ENCODE measurements at regions not wholly inside any gene's neighbourhood (a gene's known extent, or its start where the extent isn't known, plus 50 kb on each side); places are given as distances from the start of the nearest gene placed in this dataset.

DNA sequence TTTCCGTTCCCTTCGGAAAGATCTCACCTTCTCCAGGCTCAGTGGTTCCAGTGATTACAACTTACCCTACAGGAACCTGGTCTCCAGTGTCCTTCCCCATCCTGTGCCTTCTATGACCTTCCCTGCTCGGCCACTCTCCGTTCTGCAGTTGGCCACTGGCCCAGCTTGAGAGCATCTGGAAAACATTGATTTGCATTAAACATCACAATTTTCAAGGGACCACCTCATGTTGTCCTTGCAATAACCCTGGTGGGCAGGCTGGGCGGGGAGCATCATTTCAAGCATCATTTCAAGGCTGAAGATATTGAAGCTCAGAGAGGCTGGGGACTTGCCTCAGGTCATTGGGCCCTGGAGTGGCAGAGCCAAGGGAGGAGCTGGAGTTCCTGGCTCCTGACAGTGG lies 177.4 kb downstream of the SEC61B start:
- DNase-seq (ENCODE audit: low spot score), result no peak

DNA sequence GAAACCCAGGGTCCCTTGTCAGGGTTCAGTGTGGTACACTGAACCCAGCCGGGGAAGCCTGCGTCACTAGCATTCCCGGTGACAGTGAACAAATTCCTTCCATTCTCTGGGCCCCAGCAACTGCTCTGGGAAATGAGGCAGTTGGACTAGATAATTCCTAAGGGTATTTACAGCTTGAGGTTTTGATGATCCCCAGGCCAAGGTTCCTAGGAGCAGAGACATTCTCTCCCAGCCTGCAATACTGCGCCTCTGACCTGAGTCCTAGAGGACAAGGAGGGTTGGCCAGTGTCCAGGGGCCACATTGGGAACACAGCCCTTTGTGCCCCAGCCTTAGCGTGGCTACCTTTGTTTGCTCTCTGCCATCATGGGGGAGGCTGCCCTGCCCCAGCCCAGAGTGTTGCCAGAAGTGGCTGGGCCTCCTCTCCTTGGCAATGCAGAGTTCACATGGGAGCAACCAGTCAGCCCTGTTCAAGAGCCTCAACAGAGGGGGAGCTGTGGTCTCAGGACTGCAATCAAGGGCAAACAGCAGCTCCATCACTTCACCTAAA lies 178.2 kb downstream of the SEC61B start:
- peak; percentile 47 for DNase-seq (ENCODE audit: low spot score)

DNA sequence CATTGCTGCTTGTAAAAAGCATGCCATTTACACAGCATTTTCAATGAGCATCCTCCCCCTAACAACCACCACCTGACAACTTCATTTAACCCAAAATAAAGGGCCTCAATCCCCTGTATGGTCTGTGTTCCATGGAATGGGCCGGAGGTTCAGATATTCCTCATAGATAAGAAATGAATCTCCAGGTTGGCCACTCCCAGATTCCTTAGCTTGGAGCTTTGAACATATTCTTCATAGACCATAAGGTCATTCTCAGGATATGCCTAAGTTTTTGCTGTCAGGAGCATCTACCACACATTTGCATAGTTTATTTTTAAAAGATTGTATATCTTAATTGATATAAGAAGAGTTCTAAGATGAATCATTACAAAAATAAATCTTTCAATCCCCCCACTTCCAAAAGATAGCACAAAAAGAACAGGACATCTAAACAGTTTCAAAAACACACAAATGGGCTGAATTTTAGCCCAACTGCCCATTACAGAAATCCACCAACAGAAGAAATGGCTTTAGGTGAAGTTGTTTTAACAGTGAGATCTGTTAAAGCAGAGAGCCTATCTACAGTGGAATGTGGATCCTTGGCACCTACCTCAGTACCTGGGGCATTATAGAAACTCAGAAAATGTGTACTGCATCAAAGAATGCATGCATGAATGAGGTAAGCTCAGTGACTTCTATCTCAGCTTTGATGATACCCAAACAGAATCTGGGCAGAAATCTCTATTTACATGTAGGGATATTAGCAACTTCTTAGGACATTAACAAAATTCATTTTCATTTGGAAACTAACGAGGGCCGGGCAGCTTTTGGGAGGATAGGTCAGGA lies 179.8 kb downstream of the SEC61B start:
- DNase-seq (ENCODE audit: low spot score), result no peak

DNA sequence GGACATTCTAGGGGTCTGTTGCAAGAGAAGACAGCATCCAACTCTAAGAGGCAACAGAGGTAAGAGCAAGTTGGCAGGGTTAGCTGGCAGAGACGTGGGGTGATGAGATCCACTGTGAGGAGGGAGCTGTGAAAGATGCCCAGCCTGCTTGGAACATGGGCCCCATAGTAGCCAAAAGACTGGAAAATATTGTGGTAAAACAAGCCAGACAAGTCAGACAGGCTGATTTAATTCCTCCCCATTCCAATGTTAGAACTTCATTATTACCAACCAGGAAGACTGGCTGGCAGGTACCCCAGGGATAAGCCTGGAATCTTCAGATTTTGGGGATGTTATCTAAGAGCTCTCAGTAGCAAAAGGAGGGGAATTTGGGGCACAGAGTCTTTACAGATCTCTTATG lies 181.3 kb downstream of the SEC61B start:
- no peak for DNase-seq (ENCODE audit: low spot score)

DNA sequence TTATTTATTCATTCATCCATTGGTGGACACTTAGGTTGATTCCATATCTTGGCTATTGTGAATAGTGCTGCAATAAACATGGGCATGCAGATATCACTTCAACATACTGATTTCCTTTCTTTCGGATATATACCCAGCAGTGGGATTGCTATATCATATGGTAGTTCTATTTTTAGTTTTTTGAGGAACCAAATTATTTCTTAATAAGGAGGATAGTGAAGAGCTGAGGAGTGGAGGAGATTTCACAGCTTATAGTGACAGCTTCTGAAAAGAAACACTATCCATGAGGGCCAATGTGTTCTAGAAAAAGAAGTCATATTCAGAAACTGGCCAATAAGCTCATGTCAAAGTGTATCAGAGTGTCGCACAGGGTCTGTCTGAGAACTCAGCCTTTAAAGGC lies 183.3 kb downstream of the SEC61B start:
- DNase-seq (ENCODE audit: low spot score), result no peak

DNA sequence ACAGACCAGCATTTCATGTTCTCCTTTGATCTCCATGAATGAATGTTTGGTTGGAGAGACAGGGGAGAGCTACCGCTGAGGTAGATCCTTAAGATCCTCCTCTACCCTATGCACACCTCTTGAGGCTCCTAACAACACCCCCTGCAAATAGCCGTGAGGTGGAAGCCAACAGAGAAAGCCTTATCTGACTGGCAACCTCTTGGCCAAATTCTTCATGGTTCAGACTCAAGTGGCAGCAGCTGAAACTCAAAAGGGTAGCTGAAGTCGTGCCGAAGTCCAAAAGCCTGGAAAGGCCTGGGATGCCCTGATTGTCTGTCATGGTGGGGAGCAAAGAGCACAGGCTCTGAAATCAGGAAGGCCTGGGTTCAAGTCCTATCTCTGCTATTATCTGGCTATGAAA lies 184.9 kb downstream of the SEC61B start:
- DNase-seq (ENCODE audit: low spot score), result no peak

DNA sequence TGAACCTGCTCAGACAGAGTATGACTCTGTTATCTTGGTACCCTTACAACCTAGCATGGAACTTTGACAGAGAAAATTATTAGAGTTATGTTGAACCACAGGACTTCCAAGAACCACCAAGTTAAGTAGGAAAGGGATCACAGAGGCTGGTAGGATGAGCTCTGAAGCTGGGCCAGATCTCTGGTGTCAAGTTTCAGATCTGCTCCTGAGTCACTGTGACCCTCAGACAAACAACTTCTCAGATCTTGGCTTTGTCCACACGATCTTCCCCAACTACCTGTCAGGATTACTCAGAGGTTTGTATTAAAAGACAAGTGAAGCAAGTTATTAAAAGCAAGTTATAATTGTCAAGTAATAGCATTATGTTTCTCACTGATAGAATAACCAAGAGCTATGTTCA lies 189.0 kb downstream of the SEC61B start:
- DNase-seq (ENCODE audit: low spot score), result peak; percentile 60

DNA sequence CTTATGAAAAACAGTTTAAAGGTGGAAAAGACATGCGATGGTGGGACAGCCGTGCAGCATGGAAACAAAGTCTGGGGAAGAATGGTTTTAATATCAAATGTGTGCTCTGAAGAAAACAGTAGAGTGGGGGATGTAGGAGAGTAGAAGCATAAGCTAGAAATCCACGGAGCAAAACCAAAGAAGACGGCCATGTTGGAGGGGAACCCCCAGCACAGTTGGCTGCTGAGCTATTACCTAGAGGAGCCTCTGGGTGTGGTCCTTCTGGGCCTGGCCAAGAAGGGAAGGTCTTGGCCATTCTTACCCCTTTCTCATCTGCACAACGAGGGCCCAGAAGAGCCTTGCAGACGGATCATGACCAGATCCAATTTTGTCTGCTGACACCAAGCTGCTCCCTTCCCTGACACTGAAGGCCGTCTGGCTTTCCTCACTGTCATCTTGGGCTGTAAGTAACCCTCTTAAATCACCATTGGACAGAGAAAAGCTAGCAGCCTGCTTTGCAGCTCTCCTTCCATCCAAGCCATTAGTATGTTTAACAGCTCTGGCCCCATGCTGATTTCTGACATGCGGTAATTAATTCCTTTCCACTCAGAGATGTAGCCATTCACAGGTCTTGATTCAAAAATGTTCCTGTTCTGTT lies 189.5 kb downstream of the SEC61B start:
- peak; percentile 98 for DNase-seq (ENCODE audit: low spot score)

DNA sequence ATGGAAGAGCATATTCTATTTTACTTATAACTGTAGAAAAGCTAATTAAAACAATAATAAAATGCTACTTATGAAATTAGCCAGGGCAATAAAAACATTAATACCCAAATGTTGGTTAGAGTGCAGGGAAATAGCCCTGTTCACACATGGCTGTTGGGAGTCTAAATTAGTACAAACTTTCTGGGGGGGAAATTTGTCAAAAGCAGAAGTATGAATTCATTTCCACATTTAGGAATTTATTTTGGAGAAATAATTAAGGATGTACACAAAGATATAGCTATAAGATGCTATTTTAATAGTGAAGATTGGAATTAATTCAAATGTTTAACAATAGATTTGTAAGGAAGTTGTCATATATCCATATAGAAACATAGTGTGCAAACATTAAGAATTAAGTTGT lies 190.5 kb downstream of the SEC61B start:
- no peak for DNase-seq (ENCODE audit: low spot score)

DNA sequence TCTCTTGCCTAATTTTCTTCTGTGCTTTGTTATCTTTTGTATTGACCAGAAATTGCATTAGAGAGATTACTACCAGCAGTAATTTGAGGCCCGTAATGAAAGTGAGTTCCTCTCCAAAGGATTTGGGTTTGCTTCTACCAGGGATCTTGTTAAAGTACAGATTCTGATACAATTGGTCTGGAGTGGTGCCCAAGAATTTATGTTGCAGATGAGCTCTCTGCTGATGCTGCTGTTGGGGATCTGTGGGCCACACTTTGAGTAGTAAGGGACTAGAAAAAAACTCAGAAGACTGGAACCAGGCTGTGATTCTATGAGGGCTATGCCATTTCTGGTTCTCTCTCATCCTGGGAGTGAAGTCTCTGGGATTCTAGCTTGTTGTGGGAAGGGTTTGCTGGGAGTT lies 192.2 kb downstream of the SEC61B start:
- peak; percentile 10 for DNase-seq (ENCODE audit: low spot score)

DNA sequence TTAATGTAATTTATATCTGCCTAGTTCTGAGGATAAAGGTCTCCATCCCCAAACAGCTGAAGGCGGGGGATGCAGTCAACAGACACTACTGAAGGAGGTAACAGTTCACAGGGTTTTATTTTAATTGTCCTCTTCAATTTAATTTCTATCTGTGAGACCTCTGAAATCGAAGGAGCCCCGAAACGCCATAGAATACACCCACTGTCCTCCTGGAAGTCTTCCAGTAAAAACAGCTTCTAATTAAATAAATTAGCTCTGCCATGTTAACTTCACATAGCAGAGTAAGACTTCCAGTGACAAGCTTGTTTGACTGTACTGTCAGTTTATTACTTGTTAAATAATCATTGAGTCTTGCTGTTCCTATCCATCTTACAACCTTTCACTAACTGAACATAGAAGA lies 193.5 kb downstream of the SEC61B start:
- no peak for DNase-seq (ENCODE audit: low spot score)

DNA sequence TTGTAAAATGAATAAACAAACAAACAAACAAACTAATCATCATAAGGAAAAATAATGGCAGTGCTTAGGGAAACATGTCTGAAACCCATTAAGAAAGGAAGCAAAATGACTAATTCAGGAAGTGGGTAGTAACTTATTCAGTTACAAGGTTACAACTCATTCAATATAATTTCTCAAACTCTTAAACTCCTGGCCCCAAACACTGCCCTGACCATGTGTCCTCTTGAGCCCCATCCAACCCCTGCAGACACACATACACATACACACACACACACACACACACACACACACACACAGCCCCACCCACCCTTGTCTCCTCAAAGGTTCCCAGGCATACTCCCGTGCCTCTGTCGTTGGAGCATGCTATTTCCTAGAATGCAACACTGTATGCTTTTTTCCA lies 193.9 kb downstream of the SEC61B start:
- no peak for DNase-seq (ENCODE audit: low spot score)

DNA sequence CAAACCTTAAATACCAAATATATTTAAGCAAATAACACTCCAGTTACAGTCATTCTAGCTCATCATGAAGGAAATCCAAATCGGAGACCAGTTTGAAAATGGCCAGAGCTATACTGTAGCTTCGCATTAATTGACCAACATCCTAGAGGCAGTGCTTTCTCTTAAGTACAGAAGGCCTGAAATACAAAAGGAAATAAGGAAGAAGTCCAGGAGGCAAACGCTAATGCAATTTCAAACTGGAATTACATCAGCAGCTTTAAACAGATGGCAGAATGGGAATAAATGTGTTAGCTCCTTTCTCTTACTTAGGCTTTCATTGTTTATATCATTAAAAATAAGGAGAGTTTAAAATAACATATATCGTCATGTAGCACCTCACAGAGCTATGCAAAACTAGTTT lies 197.0 kb downstream of the SEC61B start:
- peak; percentile 77 for DNase-seq (ENCODE audit: low spot score)

DNA sequence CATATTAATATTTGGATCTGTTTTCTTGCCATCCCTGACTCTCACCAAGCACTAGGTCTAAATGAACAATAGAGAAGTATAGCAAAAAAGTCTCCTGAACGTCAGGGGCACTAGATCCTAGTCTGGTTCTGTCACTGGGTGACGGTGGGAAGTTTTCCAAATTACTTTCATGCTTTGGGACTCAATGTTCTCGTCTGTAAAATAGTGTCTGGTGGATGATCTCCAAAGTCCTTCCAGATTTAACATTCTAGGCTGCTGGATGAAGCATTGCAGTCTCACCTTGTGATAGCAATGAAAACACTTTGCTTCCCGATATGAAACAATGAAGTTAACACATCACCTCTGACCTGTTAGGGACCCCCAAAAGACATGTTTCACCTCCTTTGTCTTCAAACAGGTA lies 199.3 kb downstream of the SEC61B start:
- DNase-seq (ENCODE audit: low spot score), result no peak

DNA sequence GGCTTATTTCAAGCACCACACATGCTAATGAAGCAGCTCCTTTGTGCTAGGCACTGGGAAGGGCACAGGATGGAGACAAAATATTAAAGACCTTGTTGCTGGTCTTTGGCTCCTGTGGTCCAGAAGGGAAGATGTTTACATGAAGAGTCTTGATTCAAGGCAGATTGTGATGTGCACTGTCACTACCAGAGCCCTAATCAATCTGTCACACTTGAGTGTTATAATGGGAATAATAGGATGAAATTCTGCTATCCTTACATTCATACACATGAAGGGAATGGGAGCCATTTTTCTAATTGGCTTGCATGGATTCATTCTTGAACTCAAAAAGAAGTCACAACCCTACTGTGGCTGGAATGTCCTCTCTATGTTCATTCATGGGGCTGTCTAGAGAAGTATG lies 203.0 kb downstream of the SEC61B start:
- peak; percentile 29 for DNase-seq (ENCODE audit: low spot score)

DNA sequence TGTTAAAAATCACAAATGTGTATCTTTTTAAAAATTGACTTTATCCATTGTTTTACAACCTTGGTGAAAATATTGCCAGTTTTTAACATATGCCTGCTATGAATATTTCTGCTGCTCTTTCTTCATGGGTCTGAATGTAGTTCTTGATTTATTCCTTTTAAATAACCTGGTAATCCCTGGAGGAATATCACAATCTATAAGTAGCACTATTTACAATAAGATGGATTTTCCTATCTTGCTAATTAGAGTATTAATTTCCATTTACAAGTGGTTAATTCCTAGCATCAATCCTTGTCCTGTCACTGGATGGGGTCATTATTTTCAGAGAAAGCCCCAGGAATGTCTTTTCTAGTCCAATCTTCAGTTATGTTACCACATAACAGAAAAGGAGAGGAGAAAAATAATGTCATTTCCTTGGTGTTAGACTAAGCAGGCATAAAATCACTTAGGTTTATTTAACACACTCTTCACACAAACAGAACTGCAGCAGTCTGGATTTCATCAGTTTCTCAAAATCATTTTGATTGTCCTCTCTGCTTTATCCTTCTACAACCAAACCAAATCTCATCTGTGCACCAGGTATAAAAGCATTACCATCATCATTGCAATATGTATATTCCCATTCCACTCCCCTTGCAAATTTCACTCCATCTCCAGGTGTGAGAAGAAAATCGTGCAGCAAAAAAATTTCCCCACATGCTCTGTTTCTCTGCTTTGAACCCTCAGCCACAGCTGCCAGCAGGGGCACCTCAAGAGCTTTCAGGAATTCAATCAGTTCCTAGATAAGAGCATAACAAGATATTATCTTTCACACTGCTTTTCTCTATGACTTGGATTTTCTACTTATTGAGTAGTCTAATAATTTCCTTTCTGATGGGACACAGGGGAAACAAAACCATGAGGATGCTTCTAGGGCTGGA lies 204.1 kb downstream of the SEC61B start:
- DNase-seq (ENCODE audit: low spot score), result peak; percentile 18

DNA sequence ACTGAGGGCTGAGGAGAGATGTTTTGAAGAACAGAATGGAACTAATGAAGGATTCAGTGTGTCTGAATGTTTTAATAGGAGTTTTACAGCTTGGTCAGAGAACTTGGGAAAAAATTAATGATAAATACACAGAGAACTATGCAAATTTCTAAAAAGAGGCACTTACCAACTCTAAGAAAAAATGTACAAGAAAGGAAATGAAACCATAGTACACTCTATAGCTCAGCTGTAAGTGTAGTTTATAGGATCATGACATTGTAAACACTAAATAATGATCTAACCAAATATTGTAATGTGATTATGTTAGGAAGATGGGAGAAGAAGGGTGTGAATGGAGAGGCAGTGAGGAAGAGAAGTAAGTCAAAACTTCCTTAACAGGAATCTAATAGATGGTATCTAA lies 205.2 kb downstream of the SEC61B start:
- no peak for DNase-seq (ENCODE audit: low spot score)

DNA sequence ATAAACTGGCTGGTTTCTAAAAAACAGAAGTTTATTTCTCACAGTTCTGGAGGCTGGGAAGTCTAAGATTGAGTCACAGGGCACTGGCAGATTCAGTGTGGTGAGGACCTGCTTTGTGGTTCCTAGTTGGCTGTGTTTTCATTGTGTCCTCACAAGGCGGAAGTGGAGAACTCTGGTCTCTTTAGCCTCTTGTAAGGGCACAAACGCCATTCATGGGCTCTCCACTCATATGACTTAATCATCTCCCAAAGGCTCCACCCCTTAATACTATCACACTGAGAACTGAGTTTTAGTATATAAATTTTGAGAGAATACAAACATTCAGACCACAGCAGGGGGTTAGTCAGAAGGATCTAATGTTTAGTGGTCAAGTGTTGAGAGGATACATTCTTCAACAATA lies 208.2 kb downstream of the SEC61B start:
- no peak for DNase-seq (ENCODE audit: low spot score)

DNA sequence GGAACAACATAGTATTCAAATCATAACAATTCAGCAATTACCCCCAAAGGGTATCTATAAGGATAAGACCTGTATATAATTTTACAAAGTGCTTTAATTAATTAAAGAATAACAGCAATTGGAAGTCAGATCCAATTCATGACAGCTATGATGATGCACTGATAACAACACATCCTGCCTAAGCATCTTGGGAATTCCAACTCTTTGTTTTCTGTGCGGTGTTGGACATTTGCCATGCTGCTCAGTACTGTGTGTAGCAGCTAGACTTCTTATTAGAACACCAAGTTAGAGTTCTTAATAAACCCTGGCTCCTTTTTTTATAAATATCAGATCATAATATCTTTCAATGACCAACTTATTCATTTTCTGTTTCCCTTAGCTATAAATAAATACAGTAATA lies 209.0 kb downstream of the SEC61B start:
- no peak for DNase-seq (ENCODE audit: low spot score)

DNA sequence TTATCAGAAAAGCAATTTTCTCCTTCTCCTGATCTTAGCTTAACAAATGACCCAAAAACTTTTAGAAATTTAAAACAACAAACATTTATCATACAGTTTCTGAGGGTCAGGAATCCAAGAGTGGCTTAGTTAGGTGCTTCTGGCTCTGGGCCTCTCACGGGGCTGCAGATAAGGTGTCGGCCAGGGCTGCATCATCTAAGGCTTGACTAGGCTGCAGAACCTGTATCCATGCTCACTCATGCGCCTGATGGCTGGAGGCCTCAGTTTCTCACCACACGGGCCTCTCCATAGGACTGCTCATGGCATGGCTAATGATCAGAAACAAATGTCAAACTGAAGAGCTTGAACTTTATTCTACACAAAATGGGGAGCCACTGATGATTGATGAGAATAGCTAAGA lies 210.0 kb downstream of the SEC61B start:
- no peak for DNase-seq (ENCODE audit: low spot score)

DNA sequence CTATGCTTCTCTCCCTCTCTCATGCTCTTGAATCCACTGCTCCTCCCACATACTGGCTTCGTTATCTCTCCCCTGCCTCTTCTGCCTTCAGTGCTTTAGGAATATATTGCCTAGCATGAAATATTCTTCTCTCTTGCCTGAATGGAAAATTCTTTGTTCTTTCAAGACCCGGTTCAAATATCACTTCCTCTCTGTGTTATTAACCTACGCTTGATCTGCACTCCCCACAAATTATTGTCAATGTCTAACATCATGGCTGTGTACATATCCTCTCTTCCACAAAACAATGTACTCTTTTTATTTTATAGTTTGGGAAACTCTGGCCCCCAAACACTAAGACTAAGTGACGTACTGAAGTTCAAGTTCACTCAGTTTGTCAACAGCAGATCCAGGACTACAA lies 211.0 kb downstream of the SEC61B start:
- DNase-seq (ENCODE audit: low spot score), result no peak

DNA sequence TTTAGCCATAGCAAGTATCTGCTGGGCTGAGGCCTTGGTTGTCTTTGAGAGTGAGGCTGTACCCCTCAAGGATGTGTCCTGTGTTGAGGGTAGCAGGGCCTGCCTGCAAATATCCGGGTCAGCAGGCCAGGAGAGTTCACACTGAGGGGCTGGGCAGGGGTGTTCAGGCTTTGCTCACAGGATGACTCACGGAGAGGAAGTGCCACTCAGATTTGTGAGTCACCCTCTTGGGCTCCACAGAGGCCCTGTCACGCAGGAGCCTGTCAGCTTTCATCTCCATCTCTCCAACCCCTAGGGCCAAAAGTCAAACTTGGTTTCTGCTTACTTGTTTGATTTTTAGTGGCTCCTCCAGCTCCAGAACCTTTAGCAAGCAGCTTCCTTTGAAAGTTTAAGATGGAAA lies 211.5 kb downstream of the SEC61B start:
- no peak for DNase-seq (ENCODE audit: low spot score)
